ENCODE measurements at regions not wholly inside any gene's neighbourhood (a gene's known extent, or its start where the extent isn't known, plus 50 kb on each side); places are given as distances from the start of the nearest gene placed in this dataset.

- Histone ChIP-seq H3K9me3 (ENCODE audit: control insufficient read depth in 4 of 4, insufficient read depth in 3 of 4, low read length in 3 of 4) (peaks cover 0 to 6% (median 0%) of the 10 kb centered on the region in 4 donors), H3K36me3 (ENCODE audit: control insufficient read depth in 4 of 4, insufficient read depth in 4 of 4, low read length in 4 of 4) (no peaks in the 10 kb centered on the region), H3K4me1 (ENCODE audit: control insufficient read depth in 5 of 5, insufficient read depth in 5 of 5, low read length in 5 of 5) (peaks cover 0 to 17% (median 9%) of the 10 kb centered on the region in 5 donors), H3K4me3 (peak overlapping the region; percentile 27), H3K27ac (ENCODE audit: low read depth in 1 of 2, low read length in 1 of 2) (no peak overlapping the region), H3K27me3 (ENCODE audit: control insufficient read depth in 3 of 3, insufficient read depth in 3 of 3, low read length in 2 of 3) (peaks cover 5 to 23% (median 12%) of the 10 kb centered on the region in 3 donors), H3K9ac (ENCODE audit: insufficient read depth in 1 of 2, low read length in 2 of 2) (peak overlapping the region in 1 of 2 donors; percentile 59)
- TF ChIP-seq, protein P1, sequence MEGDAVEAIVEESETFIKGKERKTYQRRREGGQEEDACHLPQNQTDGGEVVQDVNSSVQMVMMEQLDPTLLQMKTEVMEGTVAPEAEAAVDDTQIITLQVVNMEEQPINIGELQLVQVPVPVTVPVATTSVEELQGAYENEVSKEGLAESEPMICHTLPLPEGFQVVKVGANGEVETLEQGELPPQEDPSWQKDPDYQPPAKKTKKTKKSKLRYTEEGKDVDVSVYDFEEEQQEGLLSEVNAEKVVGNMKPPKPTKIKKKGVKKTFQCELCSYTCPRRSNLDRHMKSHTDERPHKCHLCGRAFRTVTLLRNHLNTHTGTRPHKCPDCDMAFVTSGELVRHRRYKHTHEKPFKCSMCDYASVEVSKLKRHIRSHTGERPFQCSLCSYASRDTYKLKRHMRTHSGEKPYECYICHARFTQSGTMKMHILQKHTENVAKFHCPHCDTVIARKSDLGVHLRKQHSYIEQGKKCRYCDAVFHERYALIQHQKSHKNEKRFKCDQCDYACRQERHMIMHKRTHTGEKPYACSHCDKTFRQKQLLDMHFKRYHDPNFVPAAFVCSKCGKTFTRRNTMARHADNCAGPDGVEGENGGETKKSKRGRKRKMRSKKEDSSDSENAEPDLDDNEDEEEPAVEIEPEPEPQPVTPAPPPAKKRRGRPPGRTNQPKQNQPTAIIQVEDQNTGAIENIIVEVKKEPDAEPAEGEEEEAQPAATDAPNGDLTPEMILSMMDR (IDR thresholded peaks at IDR 0.05; ENCODE audit: control extremely low read depth, extremely low read depth): no peak
- WGBS, 2 donors: 1 to 2% methylated on average over 46 to 77 of the region's 77 CpGs
- ATAC-seq (ENCODE audit: insufficient read depth, low FRiP score) (peak; percentile 23), DNase-seq (peak; percentile 40 to 52 (median 50))
Observed at GRCh38 chr4:180057891-180058671, 2185.1 kb upstream of the TENM3 start.

DNA sequence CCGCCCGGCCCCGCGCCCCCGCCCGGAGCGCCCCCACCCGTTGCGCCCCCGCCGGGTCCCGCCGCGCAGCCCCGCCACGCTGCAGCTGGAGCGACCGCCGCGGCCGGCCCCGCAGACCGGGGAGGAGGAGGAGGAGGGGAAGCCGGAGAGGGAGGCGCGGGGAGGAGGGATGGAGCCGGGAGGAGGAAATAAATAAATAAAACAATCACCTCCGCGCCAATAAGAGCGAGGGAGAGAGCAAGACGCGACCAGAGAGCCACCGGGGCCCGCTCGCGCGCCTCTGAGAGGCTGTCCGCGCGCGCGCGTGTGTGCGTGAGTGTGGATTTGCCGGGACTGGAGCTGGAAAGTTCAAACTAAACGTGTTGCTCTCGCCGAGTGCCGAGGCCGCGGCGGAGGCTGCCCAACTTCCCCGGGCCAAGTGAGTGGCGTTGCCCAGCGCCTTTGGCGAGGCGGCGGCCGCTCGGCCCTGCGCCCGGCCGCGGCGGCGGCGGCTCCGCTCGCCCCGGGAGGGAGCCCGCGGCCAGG is 2184.4 kb upstream of the TENM3 start:
- Histone ChIP-seq H3K9ac (ENCODE audit: insufficient read depth in 1 of 2, low read length in 2 of 2) (no peak overlapping the region), H3K27ac (ENCODE audit: low read depth in 1 of 2, low read length in 1 of 2) (no peak overlapping the region), H3K4me1 (ENCODE audit: control insufficient read depth in 5 of 5, insufficient read depth in 5 of 5, low read length in 5 of 5) (peaks cover 0 to 17% (median 9%) of the 10 kb centered on the region in 5 donors), H3K4me3 (peak overlapping the region; percentile 31), H3K27me3 (ENCODE audit: control insufficient read depth in 3 of 3, insufficient read depth in 3 of 3, low read length in 2 of 3) (peaks cover 5 to 23% (median 12%) of the 10 kb centered on the region in 3 donors), H3K9me3 (ENCODE audit: control insufficient read depth in 4 of 4, insufficient read depth in 3 of 4, low read length in 3 of 4) (peaks cover 0 to 6% (median 0%) of the 10 kb centered on the region in 4 donors), H3K36me3 (ENCODE audit: control insufficient read depth in 4 of 4, insufficient read depth in 4 of 4, low read length in 4 of 4) (no peaks in the 10 kb centered on the region)
- 1 to 2% methylated on average over 65 to 72 of the region's 72 CpGs for WGBS, 2 donors
- TF ChIP-seq, protein P1 (IDR thresholded peaks at IDR 0.05; ENCODE audit: control extremely low read depth, extremely low read depth): no peak
- no peak for ATAC-seq (ENCODE audit: insufficient read depth, low FRiP score)
- peak; percentile 83 to 92 (median 86) for DNase-seq

DNA sequence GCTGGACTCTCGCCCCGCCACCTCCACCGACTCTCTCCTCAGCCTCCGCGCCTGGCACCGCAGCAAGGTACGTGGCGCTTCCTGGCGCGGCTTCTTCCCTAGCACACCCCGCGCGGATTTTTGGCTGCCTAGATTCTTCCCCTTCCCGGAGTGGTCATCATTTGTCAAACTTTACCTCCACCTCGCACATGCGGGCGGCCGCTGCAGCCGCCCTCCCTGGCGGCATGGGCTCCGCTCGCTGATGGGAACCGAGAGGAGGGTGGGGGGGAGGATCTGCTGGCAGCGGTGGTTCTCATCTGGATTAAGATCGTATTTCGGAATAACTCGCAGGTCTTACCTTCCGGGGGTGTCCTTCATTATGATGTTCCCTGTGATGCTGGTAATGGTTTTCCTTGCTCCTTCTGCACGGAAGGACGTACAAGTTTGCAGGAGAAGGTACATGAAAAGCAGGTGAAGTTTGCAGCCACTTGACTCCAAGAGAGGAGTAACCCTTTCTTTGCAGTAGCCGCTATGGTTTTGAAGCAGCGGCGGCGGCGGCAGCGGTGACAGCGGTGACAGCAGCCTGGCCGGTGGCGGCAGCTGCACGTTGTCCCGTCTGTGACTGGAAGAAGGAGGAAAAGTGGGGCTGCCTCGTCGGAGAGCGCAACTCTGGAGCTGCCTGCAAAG is 2183.9 kb upstream of the TENM3 start:
- Histone ChIP-seq H3K4me1 (ENCODE audit: control insufficient read depth in 5 of 5, insufficient read depth in 5 of 5, low read length in 5 of 5) (peaks cover 0 to 17% (median 9%) of the 10 kb centered on the region in 5 donors), H3K4me3 (peak overlapping the region; percentile 31), H3K36me3 (ENCODE audit: control insufficient read depth in 4 of 4, insufficient read depth in 4 of 4, low read length in 4 of 4) (no peaks in the 10 kb centered on the region), H3K9ac (ENCODE audit: insufficient read depth in 1 of 2, low read length in 2 of 2) (peak overlapping the region in 1 of 2 donors; percentile 65), H3K9me3 (ENCODE audit: control insufficient read depth in 4 of 4, insufficient read depth in 3 of 4, low read length in 3 of 4) (peaks cover 0 to 6% (median 0%) of the 10 kb centered on the region in 4 donors), H3K27ac (ENCODE audit: low read depth in 1 of 2, low read length in 1 of 2) (no peak overlapping the region), H3K27me3 (ENCODE audit: control insufficient read depth in 3 of 3, insufficient read depth in 3 of 3, low read length in 2 of 3) (peaks cover 5 to 23% (median 12%) of the 10 kb centered on the region in 3 donors)
- WGBS, 2 donors: 0 to 2% methylated on average over 43 to 44 of the region's 44 CpGs
- peak; percentile 32 to 47 (median 46) for DNase-seq
- TF ChIP-seq, protein P1 (IDR thresholded peaks at IDR 0.05; ENCODE audit: control extremely low read depth, extremely low read depth): no peak
- ATAC-seq (ENCODE audit: insufficient read depth, low FRiP score): no peak
